AG09309 (cell line): ENCODE measurements at regions not wholly inside any gene's neighbourhood (a gene's known extent, or its start where the extent isn't known, plus 50 kb on each side); places are given as distances from the start of the nearest gene placed in this dataset.

Experiments
- DNase-seq: peaks from one replicate; pipeline ENCODE4 v3.0.0-alpha.2; 2010; ENCODE audit warnings: low read depth
- H3K4me3 ChIP-seq: 2 replicates; pipeline ENCODE4 v1.5.1; 2011; ENCODE audit warnings: mild to moderate bottlenecking, low read depth, low read length, moderate library complexity; ENCODE audit not compliant: control insufficient read depth
- CTCF ChIP-seq: IDR thresholded peaks from 2 replicates; pipeline ENCODE4 v1.5.1; 2011; ENCODE audit warnings: mild to moderate bottlenecking, low read depth, low read length, inconsistent platforms; ENCODE audit not compliant: insufficient read depth, control insufficient read depth; ENCODE audit errors: missing control alignments

GRCh38 chr2:100753881-100754280 lies 66.1 kb upstream of the NPAS2 start:
- no peak for DNase-seq
- no peak for TF ChIP-seq CTCF
- no peak overlapping the region for H3K4me3 ChIP-seq

- TF ChIP-seq CTCF, result no peak
- no peak for DNase-seq
- no peak overlapping the region for H3K4me3 ChIP-seq
Observed at GRCh38 chr2:100754951-100755350, 65.0 kb upstream of the NPAS2 start.

GRCh38 chr2:100755441-100755840 lies 64.5 kb upstream of the NPAS2 start:
- DNase-seq, result no peak
- no peak overlapping the region for H3K4me3 ChIP-seq
- TF ChIP-seq CTCF, result no peak

GRCh38 chr2:100756704-100757103 lies 63.2 kb upstream of the NPAS2 start:
- no peak for TF ChIP-seq CTCF
- H3K4me3 ChIP-seq, result no peak overlapping the region
- no peak for DNase-seq

GRCh38 chr2:100757621-100758394 lies 62.1 kb upstream of the NPAS2 start:
- H3K4me3 ChIP-seq, result no peak overlapping the region
- TF ChIP-seq CTCF, result no peak
- peak; percentile 73 for DNase-seq

GRCh38 chr2:100759901-100760300 lies 60.0 kb upstream of the NPAS2 start:
- no peak for DNase-seq
- no peak overlapping the region for H3K4me3 ChIP-seq
- no peak for TF ChIP-seq CTCF

- DNase-seq, result no peak
- no peak for TF ChIP-seq CTCF
- H3K4me3 ChIP-seq, result no peak overlapping the region
Observed at GRCh38 chr2:100761365-100761764, 58.6 kb upstream of the NPAS2 start.
